ENCODE measurements at regions not wholly inside any gene's neighbourhood (a gene's known extent, or its start where the extent isn't known, plus 50 kb on each side); places are given as distances from the start of the nearest gene placed in this dataset.

- whole genome bisulfite sequencing (ENCODE audit: insufficient coverage), result no CpG with 5 or more reads among the region's 1 CpG
- Mint-ChIP-seq H3K9me3 (peaks cover 8 to 44% (median 13%) of the 10 kb centered on the region in 7 donors), H3K36me3 (no peaks in the 10 kb centered on the region)
These were observed 155.1 kb downstream of the DEFB131A start for GRCh38 chr4:9599266-9599665.

DNA sequence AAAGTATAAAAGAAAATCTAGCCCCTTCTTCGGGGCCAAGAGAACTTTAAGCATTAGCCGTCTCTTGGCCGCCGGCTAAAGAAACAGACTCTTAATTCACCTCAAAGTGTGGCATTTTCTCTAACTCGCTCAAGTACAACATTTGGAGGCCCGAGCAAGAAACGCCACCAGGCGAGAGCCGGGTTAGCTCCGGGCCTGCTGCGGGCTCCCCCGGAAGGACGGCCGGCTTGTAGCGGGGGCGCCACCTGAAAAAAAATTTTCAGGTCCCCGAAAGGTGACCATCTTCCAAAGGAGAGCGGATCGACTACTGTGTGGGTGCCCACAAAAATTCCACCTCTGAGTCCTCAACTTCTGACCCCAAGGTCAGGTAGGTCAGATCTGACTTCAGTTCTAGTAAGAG is 156.0 kb downstream of the DEFB131A start:
- 88% methylated on average over 17 of the region's 19 CpGs for WGBS (ENCODE audit: insufficient coverage)
- intact Hi-C loops (cut with micrococcal nuclease), result no loop called here
- peaks cover 18% of the 10 kb centered on the region for H3K4me1 Mint-ChIP-seq

More at GRCh38 chr4:9599266-9599665, 155.1 kb downstream of the DEFB131A start:
- no peak overlapping the region for H3K4me2 ChIP-seq (replicated peaks; ENCODE audit: extremely low read depth, low read length, poor library complexity, severe bottlenecking)
- no peak overlapping the region for H3K27ac ChIP-seq (ENCODE audit: low read depth in 1 of 2, low read length in 2 of 2)
- H3K9ac ChIP-seq (ENCODE audit: insufficient read depth, low read length, poor library complexity, severe bottlenecking), result no peak overlapping the region
- H3K4me1 Mint-ChIP-seq, result peaks cover 14% of the 10 kb centered on the region
- no peak for DNase-seq
- intact Hi-C loops (cut with micrococcal nuclease), result no loop called here
- H3K9me3 ChIP-seq (replicated peaks in 1 of 2; ENCODE audit: control insufficient read depth in 1 of 2, insufficient read depth in 1 of 2, low read length in 2 of 2), result peaks cover 0 to 7% of the 10 kb centered on the region in 2 donors
- H3K4me1 ChIP-seq (ENCODE audit: control insufficient read depth in 1 of 2, insufficient read depth in 2 of 2, low read length in 2 of 2), result peaks cover 0 to 5% of the 10 kb centered on the region in 2 donors
- no peaks in the 10 kb centered on the region for H3K79me2 ChIP-seq (ENCODE audit: insufficient read depth, low read length)
- no peaks in the 10 kb centered on the region for H3K36me3 ChIP-seq (replicated peaks in 1 of 2; ENCODE audit: control insufficient read depth in 1 of 2, insufficient read depth in 2 of 2, low read length in 2 of 2)
- H3K4me3 Mint-ChIP-seq, result no peak overlapping the region
- H4K20me1 ChIP-seq (ENCODE audit: insufficient read depth, low read length), result no peaks in the 10 kb centered on the region
- no peaks in the 10 kb centered on the region for H3K27me3 ChIP-seq (ENCODE audit: control insufficient read depth in 2 of 2, insufficient read depth in 2 of 2, low read length in 2 of 2)
- no peak overlapping the region for H3K4me3 ChIP-seq (replicated peaks in 1 of 3; ENCODE audit: low read depth in 2 of 3, low read length in 3 of 3)
- TF ChIP-seq, protein P1, sequence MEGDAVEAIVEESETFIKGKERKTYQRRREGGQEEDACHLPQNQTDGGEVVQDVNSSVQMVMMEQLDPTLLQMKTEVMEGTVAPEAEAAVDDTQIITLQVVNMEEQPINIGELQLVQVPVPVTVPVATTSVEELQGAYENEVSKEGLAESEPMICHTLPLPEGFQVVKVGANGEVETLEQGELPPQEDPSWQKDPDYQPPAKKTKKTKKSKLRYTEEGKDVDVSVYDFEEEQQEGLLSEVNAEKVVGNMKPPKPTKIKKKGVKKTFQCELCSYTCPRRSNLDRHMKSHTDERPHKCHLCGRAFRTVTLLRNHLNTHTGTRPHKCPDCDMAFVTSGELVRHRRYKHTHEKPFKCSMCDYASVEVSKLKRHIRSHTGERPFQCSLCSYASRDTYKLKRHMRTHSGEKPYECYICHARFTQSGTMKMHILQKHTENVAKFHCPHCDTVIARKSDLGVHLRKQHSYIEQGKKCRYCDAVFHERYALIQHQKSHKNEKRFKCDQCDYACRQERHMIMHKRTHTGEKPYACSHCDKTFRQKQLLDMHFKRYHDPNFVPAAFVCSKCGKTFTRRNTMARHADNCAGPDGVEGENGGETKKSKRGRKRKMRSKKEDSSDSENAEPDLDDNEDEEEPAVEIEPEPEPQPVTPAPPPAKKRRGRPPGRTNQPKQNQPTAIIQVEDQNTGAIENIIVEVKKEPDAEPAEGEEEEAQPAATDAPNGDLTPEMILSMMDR (IDR thresholded peaks at IDR 0.05), result no peak
- no peak overlapping the region for H2AFZ ChIP-seq (ENCODE audit: insufficient read depth, low read depth, low read length, poor library complexity, severe bottlenecking)
- no peak overlapping the region for H3K27ac Mint-ChIP-seq
- peaks cover 0 to 4% (median 3%) of the 10 kb centered on the region in 3 donors for H3K27me3 Mint-ChIP-seq (ENCODE audit: low read depth in 3 of 3)

More for the DNA sequence above, 156.0 kb downstream of the DEFB131A start:
- peaks cover 0 to 7% of the 10 kb centered on the region in 2 donors for H3K9me3 ChIP-seq (replicated peaks in 1 of 2; ENCODE audit: control insufficient read depth in 1 of 2, insufficient read depth in 1 of 2, low read length in 2 of 2)
- H3K4me3 ChIP-seq (replicated peaks in 1 of 3; ENCODE audit: low read depth in 2 of 3, low read length in 3 of 3), result no peak overlapping the region
- no peak overlapping the region for H3K27ac Mint-ChIP-seq
- H3K4me1 ChIP-seq (ENCODE audit: control insufficient read depth in 1 of 2, insufficient read depth in 2 of 2, low read length in 2 of 2), result peaks cover 0 to 5% of the 10 kb centered on the region in 2 donors
- no peak for DNase-seq
- H4K20me1 ChIP-seq (ENCODE audit: insufficient read depth, low read length), result no peaks in the 10 kb centered on the region
- H3K27me3 ChIP-seq (ENCODE audit: control insufficient read depth in 2 of 2, insufficient read depth in 2 of 2, low read length in 2 of 2), result no peaks in the 10 kb centered on the region
- no peak overlapping the region for H3K4me3 Mint-ChIP-seq
- H3K79me2 ChIP-seq (ENCODE audit: insufficient read depth, low read length), result no peaks in the 10 kb centered on the region
- H3K9ac ChIP-seq (ENCODE audit: insufficient read depth, low read length, poor library complexity, severe bottlenecking), result no peak overlapping the region
- H3K27ac ChIP-seq (ENCODE audit: low read depth in 1 of 2, low read length in 2 of 2), result no peak overlapping the region
- peaks cover 8 to 34% (median 12%) of the 10 kb centered on the region in 7 donors for H3K9me3 Mint-ChIP-seq
- peaks cover 2 to 5% (median 3%) of the 10 kb centered on the region in 3 donors for H3K27me3 Mint-ChIP-seq (ENCODE audit: low read depth in 3 of 3)
- no peaks in the 10 kb centered on the region for H3K36me3 Mint-ChIP-seq
- H2AFZ ChIP-seq (ENCODE audit: insufficient read depth, low read depth, low read length, poor library complexity, severe bottlenecking), result no peak overlapping the region
- no peaks in the 10 kb centered on the region for H3K36me3 ChIP-seq (replicated peaks in 1 of 2; ENCODE audit: control insufficient read depth in 1 of 2, insufficient read depth in 2 of 2, low read length in 2 of 2)
- TF ChIP-seq, protein P1 (IDR thresholded peaks at IDR 0.05), result no peak
- no peak overlapping the region for H3K4me2 ChIP-seq (replicated peaks; ENCODE audit: extremely low read depth, low read length, poor library complexity, severe bottlenecking)

All from CD14-positive monocyte (primary cell).